ENCODE measurements at regions not wholly inside any gene's neighbourhood (a gene's known extent, or its start where the extent isn't known, plus 50 kb on each side); places are given as distances from the start of the nearest gene placed in this dataset.

DNA sequence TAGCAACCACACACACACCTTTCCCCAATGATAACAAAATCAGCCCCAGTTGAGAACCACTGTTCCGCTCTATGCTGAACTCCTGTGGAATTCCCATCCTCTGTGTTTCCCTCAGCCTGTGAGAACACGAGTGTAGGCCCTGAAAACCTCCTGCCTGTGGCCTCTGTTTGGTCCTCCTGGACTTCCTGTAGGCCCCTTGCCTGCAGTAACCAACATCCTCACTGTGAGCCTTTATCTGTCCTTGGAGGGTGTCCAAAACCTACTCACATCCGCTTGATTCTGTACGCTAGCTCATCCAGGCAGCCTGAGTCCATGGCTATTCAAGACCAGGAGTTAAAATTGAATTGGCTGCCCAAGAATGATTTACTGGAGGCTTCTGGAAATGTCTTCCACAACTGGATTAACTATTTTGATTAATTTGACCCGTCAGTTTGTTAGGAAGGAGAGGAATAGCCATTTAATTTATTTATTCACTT is 149.8 kb downstream of the AKR1D1 start:
- no peak for TF ChIP-seq EZH2 (IDR thresholded peaks at IDR 0.05; ENCODE audit: insufficient read depth, poor library complexity, severe bottlenecking)
- TF ChIP-seq EZH2phosphoT487 (IDR thresholded peaks at IDR 0.05; ENCODE audit: insufficient read depth, low read depth) = no peak
